GM18507 (cell line): ENCODE measurements at regions not wholly inside any gene's neighbourhood (a gene's known extent, or its start where the extent isn't known, plus 50 kb on each side); places are given as distances from the start of the nearest gene placed in this dataset.
"Not testable (repeated sequence)": the region's sequence is repeated elsewhere in the genome, so short reads cannot be mapped to it uniquely, and the experiment has no call there.

Experiments
- DNase-seq: peaks from one replicate; pipeline ENCODE4 v3.0.0; 2011; ENCODE audit warnings: low read depth; ENCODE audit not compliant: insufficient read length; ENCODE audit errors: extremely low spot score
- FAIRE-seq: peaks from 2 replicates; lab custom pipeline; 2011; peaks lifted over from hg19 to GRCh38; lab: Jason Lieb, UNC

- DNase-seq (no peak), FAIRE-seq (no peak)
Measured at GRCh38 chr17:70274255-70274654, 104.9 kb downstream of the KCNJ2 start.

GRCh38 chr17:70276906-70277305, 107.6 kb downstream of the KCNJ2 start:
- FAIRE-seq: no peak
- no peak for DNase-seq

GRCh38 chr17:70278844-70279462, 109.6 kb downstream of the KCNJ2 start:
- no peak for DNase-seq
- no peak for FAIRE-seq

- no peak for DNase-seq
- FAIRE-seq: no peak
Measured at GRCh38 chr17:70286391-70286790, 117.1 kb downstream of the KCNJ2 start.

GRCh38 chr17:70288540-70289290, 119.4 kb downstream of the KCNJ2 start:
- FAIRE-seq (no peak), DNase-seq (no peak)

GRCh38 chr17:70290770-70291169, 121.4 kb downstream of the KCNJ2 start:
- no peak for DNase-seq
- no peak for FAIRE-seq

- DNase-seq: no peak
- no peak for FAIRE-seq
Measured at GRCh38 chr17:70292366-70292765, 123.0 kb downstream of the KCNJ2 start.

GRCh38 chr17:70293564-70294310, 124.4 kb downstream of the KCNJ2 start:
- not testable (repeated sequence) for DNase-seq, FAIRE-seq

- FAIRE-seq (no peak), DNase-seq (no peak)
Measured at GRCh38 chr17:70295329-70295728, 126.0 kb downstream of the KCNJ2 start.

GRCh38 chr17:70295731-70296130, 126.4 kb downstream of the KCNJ2 start:
- no peak for FAIRE-seq
- DNase-seq: no peak

GRCh38 chr17:70296456-70296855, 127.1 kb downstream of the KCNJ2 start:
- no peak for DNase-seq
- FAIRE-seq: no peak

GRCh38 chr17:70297397-70297796, 128.1 kb downstream of the KCNJ2 start:
- FAIRE-seq (no peak), DNase-seq (no peak)

GRCh38 chr17:70298929-70299531, 129.7 kb downstream of the KCNJ2 start:
- DNase-seq (no peak), FAIRE-seq (peak; percentile 35)

- DNase-seq (no peak), FAIRE-seq (no peak)
Measured at GRCh38 chr17:70307430-70308225, 138.3 kb downstream of the KCNJ2 start.

- no peak for DNase-seq
- FAIRE-seq: no peak
Measured at GRCh38 chr17:70308618-70309017, 139.3 kb downstream of the KCNJ2 start.

GRCh38 chr17:70310221-70310672, 140.9 kb downstream of the KCNJ2 start:
- DNase-seq: no peak
- FAIRE-seq: no peak

GRCh38 chr17:70313086-70313852, 143.9 kb downstream of the KCNJ2 start:
- no peak for FAIRE-seq

GRCh38 chr17:70314096-70314495, 144.8 kb downstream of the KCNJ2 start:
- FAIRE-seq (no peak), DNase-seq (no peak)

More at GRCh38 chr17:70313086-70313852, 143.9 kb downstream of the KCNJ2 start:
- no peak for DNase-seq

GRCh38 chr17:70314506-70314905, 145.2 kb downstream of the KCNJ2 start:
- no peak for DNase-seq
- no peak for FAIRE-seq
